ENCODE measurements at regions not wholly inside any gene's neighbourhood (a gene's known extent, or its start where the extent isn't known, plus 50 kb on each side); places are given as distances from the start of the nearest gene placed in this dataset.

DNA sequence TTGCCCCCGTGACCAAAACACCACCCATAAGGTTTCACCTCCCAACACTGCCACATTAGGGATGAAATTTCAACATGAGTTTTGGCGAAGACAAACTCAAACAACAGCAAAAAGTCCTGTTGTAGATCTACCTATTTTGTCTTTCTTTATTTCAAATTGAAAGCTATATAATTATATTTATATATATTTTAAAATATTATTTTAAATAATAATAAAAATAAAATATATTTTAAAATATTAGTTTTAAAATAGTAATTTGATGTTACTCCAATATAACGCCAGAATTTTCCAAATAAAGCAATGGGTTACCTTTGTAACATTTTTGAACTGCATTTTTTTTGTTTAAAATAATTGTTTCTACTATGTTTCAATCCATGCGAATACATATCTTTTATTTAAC lies 263.5 kb upstream of the USP25 start:
- no peak for TF ChIP-seq CTCF (IDR thresholded peaks at IDR 0.05; ENCODE audit: insufficient read depth, low read length)
- TF ChIP-seq POLR2AphosphoS5 (IDR thresholded peaks at IDR 0.05; ENCODE audit: low read depth): no peak
